Ovary (tissue), 7 donors: ENCODE measurements at regions not wholly inside any gene's neighbourhood (a gene's known extent, or its start where the extent isn't known, plus 50 kb on each side); places are given as distances from the start of the nearest gene placed in this dataset.

ENCODE experiments used
- DNase-seq, 5 donors: peaks; one replicate each; pipeline ENCODE4 v3.0.0-alpha.2; 2019 to 2020
- H3K27ac ChIP-seq, 2 donors: fragments of 200-600 bp; one replicate each; pipeline versions ENCODE4 v1.5.1 to v1.8.0; 2019 to 2022
- H3K27me3 ChIP-seq: fragments of 200-600 bp; one replicate; pipeline ENCODE4 v1.8.0; 2022
- H3K36me3 ChIP-seq: fragments of 200-600 bp; sonication (generic); one replicate; pipeline ENCODE4 v1.5.1; 2019
- H3K4me1 ChIP-seq: one replicate; pipeline ENCODE4 v1.8.1; 2013; ENCODE audit warnings: mild to moderate bottlenecking, moderate library complexity; ENCODE audit not compliant: insufficient read depth
- H3K4me3 ChIP-seq: fragments of 200-600 bp; sonication (generic); one replicate; pipeline ENCODE4 v1.5.1; 2017
- H3K9me3 ChIP-seq, 2 donors: fragments of 200-600 bp in 1 of 2; sonication (generic) in 1 of 2; one replicate each; pipeline versions ENCODE4 v1.5.1 to v1.8.1; 2013 to 2019; ENCODE audit warnings: mild to moderate bottlenecking in 1 of 2, moderate library complexity in 1 of 2
- CTCF ChIP-seq, 3 donors: fragments of 450-650 bp in 2 of 3; fragments of 200-600 bp in 1 of 3; IDR thresholded peaks; one replicate each; pipeline versions ENCODE4 v1.5.1 to v1.8.0; 2016 to 2022; ENCODE audit warnings: antibody characterized with exemption in 3 of 3, mild to moderate bottlenecking in 1 of 3
- EP300 ChIP-seq: sonication (generic); formaldehyde crosslinking; IDR thresholded peaks from one replicate; pipeline ENCODE4 v1.6.1; 2017; ENCODE audit warnings: antibody characterized with exemption
- POLR2A ChIP-seq: fragments of 450-650 bp; IDR thresholded peaks from one replicate; pipeline ENCODE4 v1.6.1; 2017; ENCODE audit warnings: antibody characterized with exemption, mild to moderate bottlenecking, moderate library complexity
- WGBS, 3 donors: extraction: QIAGEN DNeasy Blood & Tissue Kit in 1 of 3; methylation state at CpG; one replicate each; pipeline versions ENCODE4 v1.1.5 to v1.1.7; 2013 to 2017; 5-methylcytosine and 5-hydroxymethylcytosine counted together
- intact Hi-C, 4 donors: fragments of 100-400 bp; cut with DNase I; formaldehyde crosslinking; loops; one replicate each; pipeline versions ENCODE4 v1.11.0 to v1.15.1; 2022 to 2023
- donor health status: DM: no; HTN: no; CAD: no; lungs with moderate emphysema.
- donor health status: DM: no; HTN: no; CAD: no.
- donor health status: Bipolar disorder and iron deficiency.
- donor health status: DM: no; HTN: no; CAD: no.
- donor health status: DM: yes; HTN: yes; CAD: no.

- Histone ChIP-seq H3K36me3 (no peaks in the 10 kb centered on the region), H3K9me3 (no peaks in the 10 kb centered on the region), H3K4me3 (no peak overlapping the region), H3K27ac (no peak overlapping the region), H3K27me3 (no peaks in the 10 kb centered on the region), H3K4me1 (no peaks in the 10 kb centered on the region)
- 56 to 82% (median 75%) methylated on average over 3 of the region's 3 CpGs for WGBS, 3 donors
- intact Hi-C loops = no loop called here
- TF ChIP-seq CTCF (IDR thresholded peaks at IDR 0.05) (no peak), POLR2A (no peak), EP300 (no peak)
- no peak for DNase-seq
These were observed 792.5 kb downstream of the KCNJ18 start for GRCh38 chr17:22484826-22485225.

- Histone ChIP-seq H3K36me3 (no peaks in the 10 kb centered on the region), H3K4me3 (no peak overlapping the region), H3K27ac (no peak overlapping the region), H3K4me1 (no peaks in the 10 kb centered on the region), H3K27me3 (no peaks in the 10 kb centered on the region), H3K9me3 (no peaks in the 10 kb centered on the region)
- no peak for DNase-seq
- WGBS, 3 donors = 42 to 57% (median 44%) methylated on average over 3 of the region's 3 CpGs
- TF ChIP-seq EP300 (no peak), POLR2A (no peak), CTCF (IDR thresholded peaks at IDR 0.05) (no peak)
- intact Hi-C loops = no loop called here
These were observed 798.1 kb downstream of the KCNJ18 start for GRCh38 chr17:22490399-22490798.

GRCh38 chr17:22492331-22492730 is 800.0 kb downstream of the KCNJ18 start:
- no peak for TF ChIP-seq CTCF (IDR thresholded peaks at IDR 0.05)
- no peak for TF ChIP-seq EP300
- TF ChIP-seq POLR2A = no peak
- Histone ChIP-seq H3K27ac (no peak overlapping the region), H3K4me3 (no peak overlapping the region), H3K36me3 (no peaks in the 10 kb centered on the region), H3K27me3 (no peaks in the 10 kb centered on the region), H3K4me1 (no peaks in the 10 kb centered on the region), H3K9me3 (no peaks in the 10 kb centered on the region)
- 48 to 62% (median 49%) methylated on average over 4 of the region's 4 CpGs for whole genome bisulfite sequencing, 3 donors
- no peak for DNase-seq
- intact Hi-C loops = no loop called here

- H3K4me1 ChIP-seq = no peaks in the 10 kb centered on the region
- 67 to 80% (median 70%) methylated on average over 5 of the region's 5 CpGs for WGBS, 3 donors
- H3K9me3 ChIP-seq = no peaks in the 10 kb centered on the region
- intact Hi-C loops = no loop called here
- H3K27me3 ChIP-seq = no peaks in the 10 kb centered on the region
- TF ChIP-seq EP300 = no peak
- TF ChIP-seq CTCF (IDR thresholded peaks at IDR 0.05) = no peak
- no peak for TF ChIP-seq POLR2A
- no peak for DNase-seq
- H3K4me3 ChIP-seq = no peak overlapping the region
- H3K36me3 ChIP-seq = no peaks in the 10 kb centered on the region
- no peak overlapping the region for H3K27ac ChIP-seq
These were observed 804.1 kb downstream of the KCNJ18 start for GRCh38 chr17:22496450-22496849.
